Activated CD4-positive, alpha-beta T cell treated with anti-CD3 and anti-CD28 coated beads, Interleukin-2, Interleukin-6, amounts not matched to agents 100 ng/mL and 50 ng/mL, durations not matched to agents 16 hours and 8 hours (primary cell): ENCODE measurements at regions not wholly inside any gene's neighbourhood (a gene's known extent, or its start where the extent isn't known, plus 50 kb on each side); places are given as distances from the start of the nearest gene placed in this dataset.

Experiments used
- DNase-seq: peaks from one replicate; pipeline ENCODE4 v3.0.0-alpha.2; 2020

- DNase-seq = no peak
These were observed 203.5 kb upstream of the HTR2A start for GRCh38 chr13:47100214-47100853.

GRCh38 chr13:47094734-47095434 is 198.0 kb upstream of the HTR2A start:
- DNase-seq = no peak

GRCh38 chr13:47092202-47092601 is 195.3 kb upstream of the HTR2A start:
- no peak for DNase-seq

- no peak for DNase-seq
These were observed 191.0 kb upstream of the HTR2A start for GRCh38 chr13:47087841-47088240.

- no peak for DNase-seq
These were observed 190.4 kb upstream of the HTR2A start for GRCh38 chr13:47087241-47087640.

GRCh38 chr13:47085346-47085745 is 188.5 kb upstream of the HTR2A start:
- DNase-seq = no peak

- DNase-seq = no peak
These were observed 185.0 kb upstream of the HTR2A start for GRCh38 chr13:47081850-47082249.

GRCh38 chr13:47081246-47081645 is 184.4 kb upstream of the HTR2A start:
- no peak for DNase-seq

- no peak for DNase-seq
These were observed 183.8 kb upstream of the HTR2A start for GRCh38 chr13:47080621-47081020.

- no peak for DNase-seq
These were observed 179.6 kb upstream of the HTR2A start for GRCh38 chr13:47076500-47076899.

- no peak for DNase-seq
These were observed 172.3 kb upstream of the HTR2A start for GRCh38 chr13:47069133-47069532.

- DNase-seq = no peak
These were observed 170.5 kb upstream of the HTR2A start for GRCh38 chr13:47067306-47067705.

- DNase-seq = no peak
These were observed 169.4 kb upstream of the HTR2A start for GRCh38 chr13:47066226-47066625.

GRCh38 chr13:47064381-47064780 is 167.5 kb upstream of the HTR2A start:
- no peak for DNase-seq

GRCh38 chr13:47049276-47049989 is 152.6 kb upstream of the HTR2A start:
- no peak for DNase-seq

GRCh38 chr13:47046706-47047105 is 149.9 kb upstream of the HTR2A start:
- DNase-seq = no peak

- DNase-seq = no peak
These were observed 148.0 kb upstream of the HTR2A start for GRCh38 chr13:47044842-47045241.

GRCh38 chr13:47039106-47039505 is 142.3 kb upstream of the HTR2A start:
- no peak for DNase-seq

GRCh38 chr13:47038188-47038587 is 141.3 kb upstream of the HTR2A start:
- no peak for DNase-seq

GRCh38 chr13:47036294-47037008 is 139.6 kb upstream of the HTR2A start:
- DNase-seq = no peak

GRCh38 chr13:47033216-47033615 is 136.4 kb upstream of the HTR2A start:
- DNase-seq = no peak

GRCh38 chr13:47027780-47028437 is 131.1 kb upstream of the HTR2A start:
- no peak for DNase-seq
